DOHH2 (cell line): ENCODE measurements at regions not wholly inside any gene's neighbourhood (a gene's known extent, or its start where the extent isn't known, plus 50 kb on each side); places are given as distances from the start of the nearest gene placed in this dataset.

ENCODE experiments used
- CTCF ChIP-seq: fragments of 200-600 bp; sonication (generic); IDR thresholded peaks from one replicate; pipeline ENCODE4 v1.5.1; 2014; ENCODE audit warnings: antibody characterized with exemption, mild to moderate bottlenecking, low read depth, low read length; ENCODE audit not compliant: poor library complexity, severe bottlenecking
- EZH2phosphoT487 ChIP-seq: fragments of 200-600 bp; sonication (generic); IDR thresholded peaks from 2 replicates; pipeline ENCODE4 v1.6.1; 2017; ENCODE audit warnings: borderline replicate concordance, mild to moderate bottlenecking, antibody characterized with exemption, low read length, moderate library complexity, mixed read lengths

GRCh38 chr2:120982598-120982997 lies 246.9 kb downstream of the GLI2 start:
- no peak for TF ChIP-seq CTCF
- TF ChIP-seq EZH2phosphoT487, result no peak
